C4-2B (cell line): ENCODE measurements at regions not wholly inside any gene's neighbourhood (a gene's known extent, or its start where the extent isn't known, plus 50 kb on each side); places are given as distances from the start of the nearest gene placed in this dataset.
A peak's percentile ranks its signal among the peaks of the same experiment; 100 is the strongest.

ENCODE experiments used
- H3K27ac ChIP-seq: fragments of 450-650 bp; 2 replicates; pipeline ENCODE4 v1.5.1; 2017
- CTCF ChIP-seq: fragments of 450-650 bp; conservative IDR thresholded peaks from 2 replicates; pipeline ENCODE4 v1.5.1; 2017; ENCODE audit warnings: mild to moderate bottlenecking
- ZFX ChIP-seq: fragments of 450-650 bp; IDR thresholded peaks from 2 replicates; pipeline ENCODE4 v1.6.1; 2017

GRCh38 chr7:155365146-155365874 lies 67.6 kb downstream of the INSIG1 start:
- TF ChIP-seq ZFX (no peak), CTCF (no peak)
- no peak overlapping the region for H3K27ac ChIP-seq

GRCh38 chr7:155368894-155369600 lies 71.4 kb downstream of the INSIG1 start:
- TF ChIP-seq ZFX, result no peak
- TF ChIP-seq CTCF, result no peak
- H3K27ac ChIP-seq, result no peak overlapping the region

DNA sequence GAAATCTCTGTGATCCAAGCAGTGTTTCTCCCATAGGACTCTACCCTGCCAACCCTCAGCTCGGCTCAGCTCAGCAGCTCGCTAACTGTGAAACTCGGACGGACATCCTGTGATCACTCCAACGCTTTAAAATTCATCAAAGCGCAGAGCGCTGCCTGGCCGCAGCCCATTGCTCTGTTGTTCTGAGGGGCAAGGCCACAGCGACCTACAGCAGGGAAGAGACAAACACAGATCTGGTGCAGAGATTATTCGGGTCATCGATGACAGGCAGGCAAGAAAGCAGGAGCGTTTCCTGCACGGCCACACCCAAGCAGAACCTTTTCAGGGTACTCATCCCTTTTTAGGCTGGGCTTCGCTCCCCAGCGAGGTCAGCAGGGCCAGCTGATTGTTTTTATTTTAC lies 72.1 kb downstream of the INSIG1 start:
- no peak for TF ChIP-seq ZFX
- TF ChIP-seq CTCF, result no peak
- H3K27ac ChIP-seq, result no peak overlapping the region

DNA sequence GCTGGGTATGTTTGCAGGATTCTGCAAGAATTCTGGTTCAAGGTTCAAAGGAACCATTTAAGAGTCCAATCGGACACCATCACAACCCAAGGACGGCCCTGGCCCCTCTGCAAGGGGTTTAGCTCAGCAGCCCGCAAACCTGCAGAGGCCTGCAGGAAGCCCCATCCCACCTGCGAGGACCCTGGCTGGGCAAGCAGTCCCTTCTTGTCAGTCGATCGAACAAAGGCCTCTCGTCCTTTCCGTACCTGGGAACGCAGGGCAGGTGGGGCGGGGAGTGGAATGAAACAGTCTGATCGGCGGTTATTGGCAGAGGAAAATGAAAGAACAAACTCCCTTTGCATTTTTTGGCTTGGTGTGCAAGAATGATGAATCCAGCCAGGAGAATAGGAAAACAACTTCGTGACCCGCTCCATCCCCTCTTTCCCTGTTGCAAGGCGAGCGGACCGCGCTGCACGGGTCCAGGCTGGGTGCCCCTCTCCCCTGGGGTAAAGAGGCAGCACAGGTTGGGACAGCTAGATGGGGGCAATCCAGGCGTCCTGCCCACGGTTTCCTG lies 73.7 kb downstream of the INSIG1 start:
- TF ChIP-seq CTCF (no peak), ZFX (no peak)
- H3K27ac ChIP-seq, result no peak overlapping the region

DNA sequence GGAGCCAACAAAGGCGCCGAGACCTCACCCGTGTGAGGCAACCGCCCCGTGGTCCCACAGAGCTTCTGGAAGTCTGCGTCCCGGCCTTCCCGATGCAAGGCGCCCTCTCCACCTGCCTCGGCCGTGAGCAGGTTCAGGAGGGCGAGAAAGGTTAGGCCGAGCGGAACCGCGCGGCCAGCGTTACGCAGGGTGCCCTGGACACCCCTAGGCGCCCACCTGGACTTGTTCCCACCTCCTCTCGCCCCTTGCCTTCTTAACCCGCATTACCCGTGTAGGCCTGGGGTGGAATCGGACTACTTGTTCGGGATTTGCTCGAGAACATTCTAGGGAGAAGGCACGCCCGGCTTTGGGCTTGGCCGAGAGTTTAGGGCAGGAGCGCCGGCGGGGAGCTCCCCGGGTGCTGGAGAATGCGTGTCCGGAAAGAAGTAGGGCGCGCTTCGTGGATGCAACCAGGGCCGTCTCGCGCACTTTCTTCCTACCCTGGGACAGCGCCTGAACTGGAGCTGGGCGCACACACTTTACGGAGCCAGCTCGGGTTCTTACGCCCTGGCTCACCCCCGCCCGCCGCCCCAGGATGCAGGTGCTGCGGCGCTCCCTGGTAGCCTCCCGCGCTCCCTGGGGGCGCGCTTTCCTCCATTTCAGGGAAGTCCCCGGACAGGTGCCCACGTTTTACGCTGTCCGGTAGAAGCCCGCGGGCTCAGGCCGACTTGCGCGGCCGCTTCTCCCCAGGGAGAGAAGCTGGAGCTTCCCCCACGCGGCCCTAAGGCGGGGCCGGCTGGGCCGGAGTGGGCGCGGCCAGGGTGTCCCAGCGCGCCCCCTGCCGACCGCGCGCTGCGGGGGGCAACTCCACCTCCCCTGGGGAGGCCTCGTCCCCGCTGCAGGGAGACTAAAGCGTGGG lies 74.5 kb downstream of the INSIG1 start:
- H3K27ac ChIP-seq, result no peak overlapping the region
- TF ChIP-seq CTCF (peak; percentile 80), ZFX (no peak)

- no peak overlapping the region for H3K27ac ChIP-seq
- TF ChIP-seq ZFX, result no peak
- TF ChIP-seq CTCF, result peak; percentile 50
Observed at GRCh38 chr7:155372782-155373358, 75.2 kb downstream of the INSIG1 start.
